Loucy (cell line): ENCODE measurements at regions not wholly inside any gene's neighbourhood (a gene's known extent, or its start where the extent isn't known, plus 50 kb on each side); places are given as distances from the start of the nearest gene placed in this dataset.

ENCODE experiments used
- H2AFZ ChIP-seq: fragments of 200-600 bp; sonication (generic); 2 replicates; pipeline ENCODE4 v1.6.0; 2016; ENCODE audit warnings: antibody characterized with exemption, mild to moderate bottlenecking, low read length, moderate library complexity
- H3F3A ChIP-seq: fragments of 200-600 bp; 2 replicates; pipeline ENCODE4 v1.6.0; 2016; ENCODE audit warnings: antibody characterized with exemption, low read depth, mild to moderate bottlenecking
- H3K27me3 ChIP-seq: fragments of 200-600 bp; sonication (generic); 2 replicates; pipeline ENCODE4 v1.6.1; 2014; ENCODE audit warnings: low read length, mild to moderate bottlenecking; ENCODE audit not compliant: insufficient read depth, poor library complexity, severe bottlenecking
- H3K36me3 ChIP-seq: fragments of 200-600 bp; sonication (generic); 2 replicates; pipeline ENCODE4 v1.6.1; 2016; ENCODE audit warnings: low read length; ENCODE audit not compliant: insufficient read depth
- H3K4me1 ChIP-seq: fragments of 200-600 bp; sonication (generic); 2 replicates; pipeline ENCODE4 v1.5.1; 2014; ENCODE audit warnings: low read length, mild to moderate bottlenecking; ENCODE audit not compliant: insufficient read depth, poor library complexity, severe bottlenecking
- H3K4me2 ChIP-seq: fragments of 200-600 bp; sonication (generic); 2 replicates; pipeline ENCODE4 v1.6.0; 2014; ENCODE audit warnings: antibody characterized with exemption, low read length, low read depth, mild to moderate bottlenecking; ENCODE audit not compliant: poor library complexity, severe bottlenecking
- H3K4me3 ChIP-seq: fragments of 200-600 bp; sonication (generic); 2 replicates; pipeline ENCODE4 v1.5.1; 2014; ENCODE audit warnings: low read length, mild to moderate bottlenecking, mixed read lengths; ENCODE audit not compliant: poor library complexity, severe bottlenecking
- H3K79me2 ChIP-seq: fragments of 200-600 bp; sonication (generic); 2 replicates; pipeline ENCODE4 v1.6.1; 2014; ENCODE audit warnings: low read length; ENCODE audit not compliant: insufficient read depth
- H3K9ac ChIP-seq: fragments of 200-600 bp; sonication (generic); 2 replicates; pipeline ENCODE4 v1.6.0; 2014; ENCODE audit warnings: mild to moderate bottlenecking, low read depth, low read length, moderate library complexity; ENCODE audit not compliant: poor library complexity, severe bottlenecking
- H3K9me2 ChIP-seq: fragments of 200-600 bp; sonication (generic); replicated peaks from 2 replicates; pipeline ENCODE4 v1.6.1; 2016; ENCODE audit warnings: low read depth, low read length, mixed read lengths
- H3K9me3 ChIP-seq: fragments of 200-600 bp; sonication (generic); 2 replicates; pipeline ENCODE4 v1.6.1; 2014; ENCODE audit warnings: mild to moderate bottlenecking, antibody characterized with exemption, low read length, low read depth; ENCODE audit not compliant: insufficient read depth
- H4K20me1 ChIP-seq: fragments of 200-600 bp; sonication (generic); 2 replicates; pipeline ENCODE4 v1.6.0; 2014; ENCODE audit warnings: antibody characterized with exemption, low read length, mild to moderate bottlenecking; ENCODE audit not compliant: insufficient read depth, poor library complexity, severe bottlenecking
- CTCF ChIP-seq: fragments of 200-600 bp; sonication (generic); conservative IDR thresholded peaks from 2 replicates; pipeline ENCODE4 v1.5.1; 2014; ENCODE audit warnings: mild to moderate bottlenecking, antibody characterized with exemption, low read length
- EZH2phosphoT487 ChIP-seq: fragments of 200-600 bp; IDR thresholded peaks from 2 replicates; pipeline ENCODE4 v1.6.1; 2018; ENCODE audit warnings: antibody characterized with exemption, mild to moderate bottlenecking, moderate library complexity, borderline replicate concordance

- H3K79me2 ChIP-seq: no peaks in the 10 kb centered on the region
- no peaks in the 10 kb centered on the region for H3K36me3 ChIP-seq
- H3F3A ChIP-seq: no peaks in the 10 kb centered on the region
- no peaks in the 10 kb centered on the region for H4K20me1 ChIP-seq
- no peak overlapping the region for H3K4me2 ChIP-seq
- H3K4me1 ChIP-seq: no peaks in the 10 kb centered on the region
- TF ChIP-seq CTCF (no peak), EZH2phosphoT487 (no peak)
- H3K9ac ChIP-seq: no peak overlapping the region
- H2AFZ ChIP-seq: no peak overlapping the region
- H3K27me3 ChIP-seq: no peaks in the 10 kb centered on the region
- H3K4me3 ChIP-seq: no peak overlapping the region
- H3K9me3 ChIP-seq: no peaks in the 10 kb centered on the region
- no peaks in the 10 kb centered on the region for H3K9me2 ChIP-seq
These were observed 134.3 kb downstream of the ARL4A start for GRCh38 chr7:12821746-12822145.

DNA sequence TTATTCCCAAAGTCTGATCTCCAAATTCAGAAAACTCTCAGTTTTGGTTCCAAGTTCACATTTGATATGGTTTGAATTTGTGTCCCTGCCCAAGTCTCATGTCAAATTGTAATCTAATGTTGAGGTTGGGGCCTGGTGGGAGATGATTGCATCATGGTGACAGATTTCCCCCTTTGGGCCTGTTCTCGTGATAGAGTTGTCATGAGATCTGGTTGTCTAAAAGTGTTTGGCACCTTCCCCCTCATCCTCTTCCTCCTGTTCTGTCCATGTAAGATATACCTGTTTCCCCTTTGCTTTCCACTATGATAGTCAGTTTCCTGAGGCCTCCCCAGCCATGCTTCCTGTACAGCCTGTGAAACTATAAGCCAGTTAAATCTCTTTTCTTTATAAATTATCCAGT lies 138.6 kb downstream of the ARL4A start:
- Histone ChIP-seq H3K4me3 (no peak overlapping the region), H3K9me2 (no peaks in the 10 kb centered on the region), H3K9me3 (no peaks in the 10 kb centered on the region), H3F3A (no peaks in the 10 kb centered on the region), H3K36me3 (no peaks in the 10 kb centered on the region), H3K27me3 (no peaks in the 10 kb centered on the region), H3K9ac (no peak overlapping the region), H3K79me2 (no peaks in the 10 kb centered on the region), H4K20me1 (no peaks in the 10 kb centered on the region), H3K4me2 (no peak overlapping the region), H3K4me1 (no peaks in the 10 kb centered on the region), H2AFZ (no peak overlapping the region)
- TF ChIP-seq EZH2phosphoT487 (no peak), CTCF (no peak)

- no peaks in the 10 kb centered on the region for H3K4me1 ChIP-seq
- TF ChIP-seq EZH2phosphoT487 (no peak), CTCF (no peak)
- no peaks in the 10 kb centered on the region for H3F3A ChIP-seq
- H3K4me3 ChIP-seq: no peak overlapping the region
- H3K27me3 ChIP-seq: no peaks in the 10 kb centered on the region
- no peak overlapping the region for H2AFZ ChIP-seq
- H3K4me2 ChIP-seq: no peak overlapping the region
- no peak overlapping the region for H3K9ac ChIP-seq
- H4K20me1 ChIP-seq: no peaks in the 10 kb centered on the region
- H3K79me2 ChIP-seq: no peaks in the 10 kb centered on the region
- H3K9me2 ChIP-seq: no peaks in the 10 kb centered on the region
- H3K36me3 ChIP-seq: no peaks in the 10 kb centered on the region
- H3K9me3 ChIP-seq: no peaks in the 10 kb centered on the region
These were observed 139.9 kb downstream of the ARL4A start for GRCh38 chr7:12827219-12827821.
